IMR-90 (cell line): ENCODE measurements at regions not wholly inside any gene's neighbourhood (a gene's known extent, or its start where the extent isn't known, plus 50 kb on each side); places are given as distances from the start of the nearest gene placed in this dataset.
"Not testable (repeated sequence)": the region's sequence is repeated elsewhere in the genome, so short reads cannot be mapped to it uniquely, and the experiment has no call there.

ENCODE experiments used
- ATAC-seq: fragments of 200-7000 bp; cut with Tn5 transposase; 2 replicates; pipeline ENCODE4 v1.9.1; 2020; ENCODE audit warnings: low read depth, mild to moderate bottlenecking, moderate library complexity
- BruUV-seq: library from RNA; stranded (reverse); fragments of 400-500 nt; replicated peaks from 2 replicates; lab custom pipeline; 2021; lab: Mats Ljungman, UMichigan
- CTCF ChIA-PET: fragments of 300-600 bp; formaldehyde crosslinking; extraction: SDS; loops from one replicate; lab custom pipeline; 2021; ENCODE audit warnings: antibody characterized with exemption; lab: Yijun Ruan, JAX
- POLR2A ChIA-PET: fragments of 300-600 bp; sonication (Branson Sonifier 250); formaldehyde crosslinking; loops from one replicate; lab custom pipeline; 2022; ENCODE audit warnings: antibody characterized with exemption; ENCODE audit not compliant: unreplicated experiment; lab: Charles Lee
- DNase-seq: peaks from one replicate; pipeline ENCODE4 v3.0.0; 2013
- H2AFZ ChIP-seq: replicated peaks from 2 replicates; pipeline ENCODE3; 2013; ENCODE audit warnings: low read length, mild to moderate bottlenecking; ENCODE audit not compliant: poor library complexity
- H2AK5ac ChIP-seq: 2 replicates; pipeline ENCODE4 v1.6.1; 2013; ENCODE audit warnings: low read depth, low read length, inconsistent platforms
- H2AK9ac ChIP-seq: replicated peaks from 2 replicates; pipeline ENCODE3; 2013; ENCODE audit warnings: mild to moderate bottlenecking, low read depth, low read length, moderate library complexity; ENCODE audit not compliant: poor library complexity
- H2BK120ac ChIP-seq: 2 replicates; pipeline ENCODE4 v1.6.1; 2013; ENCODE audit warnings: low read depth, low read length, inconsistent platforms
- H2BK15ac ChIP-seq: 3 replicates; pipeline ENCODE4 v1.6.1; 2013; ENCODE audit warnings: low read depth, low read length, inconsistent platforms
- H2BK20ac ChIP-seq: 2 replicates; pipeline ENCODE4 v1.6.1; 2013; ENCODE audit warnings: low read depth, mild to moderate bottlenecking, inconsistent platforms, low read length, moderate library complexity
- H2BK5ac ChIP-seq: 2 replicates; pipeline ENCODE4 v1.6.1; 2013; ENCODE audit warnings: mild to moderate bottlenecking, low read depth, low read length, inconsistent platforms; ENCODE audit not compliant: poor library complexity, severe bottlenecking
- H3K14ac ChIP-seq: replicated peaks from 2 replicates; pipeline ENCODE4 v1.6.1; 2013; ENCODE audit warnings: low read depth, low read length, inconsistent platforms
- H3K18ac ChIP-seq: 2 replicates; pipeline ENCODE4 v1.6.1; 2013; ENCODE audit warnings: low read depth, low read length, control low read depth
- H3K23ac ChIP-seq: 2 replicates; pipeline ENCODE4 v1.6.1; 2013; ENCODE audit warnings: low read depth, low read length, inconsistent platforms
- H3K27ac ChIP-seq: 2 replicates; pipeline ENCODE4 v1.5.1; 2013; ENCODE audit warnings: mild to moderate bottlenecking, control low read depth, low read length; ENCODE audit not compliant: insufficient read depth
- H3K27me3 ChIP-seq: 2 replicates; pipeline ENCODE4 v1.6.1; 2013; ENCODE audit warnings: low read length; ENCODE audit not compliant: control insufficient read depth, insufficient read depth
- H3K36me3 ChIP-seq: 2 replicates; pipeline ENCODE4 v1.6.1; 2013; ENCODE audit warnings: low read length, mixed read lengths; ENCODE audit not compliant: control insufficient read depth, insufficient read depth
- H3K4ac ChIP-seq: 2 replicates; pipeline ENCODE4 v1.6.1; 2013; ENCODE audit warnings: low read depth, low read length, inconsistent platforms
- H3K4me1 ChIP-seq: 2 replicates; pipeline ENCODE4 v1.6.1; 2013; ENCODE audit warnings: low read length, mixed read lengths; ENCODE audit not compliant: control insufficient read depth, insufficient read depth
- H3K4me2 ChIP-seq: 2 replicates; pipeline ENCODE4 v1.6.1; 2013; ENCODE audit warnings: low read depth, mild to moderate bottlenecking, control low read depth, low read length, moderate library complexity
- H3K4me3 ChIP-seq: 2 replicates; pipeline ENCODE4 v1.5.1; 2013; ENCODE audit warnings: low read depth, mild to moderate bottlenecking, control low read depth, low read length, moderate library complexity; ENCODE audit not compliant: insufficient read depth
- H3K56ac ChIP-seq: 2 replicates; pipeline ENCODE4 v1.6.1; 2013; ENCODE audit warnings: low read length, inconsistent platforms; ENCODE audit not compliant: insufficient read depth; ENCODE audit errors: extremely low read depth
- H3K79me1 ChIP-seq, 2 experiments: 2 replicates each; pipeline ENCODE4 v1.6.1; 2013; ENCODE audit warnings: low read length in 2 of 2, inconsistent platforms in 1 of 2, low read depth in 1 of 2
- H3K9ac ChIP-seq: 2 replicates; pipeline ENCODE4 v1.6.1; 2013; ENCODE audit warnings: low read depth, low read length, control low read depth
- H3K9me1 ChIP-seq: 2 replicates; pipeline ENCODE4 v1.6.1; 2013; ENCODE audit warnings: low read length, inconsistent platforms; ENCODE audit not compliant: insufficient read depth
- H3K9me3 ChIP-seq: 2 replicates; pipeline ENCODE4 v1.6.1; 2013; ENCODE audit warnings: low read length; ENCODE audit not compliant: control insufficient read depth, insufficient read depth
- H4K20me1 ChIP-seq: 2 replicates; pipeline ENCODE4 v1.6.1; 2013; ENCODE audit warnings: low read length, inconsistent platforms; ENCODE audit not compliant: insufficient read depth
- H4K5ac ChIP-seq: 2 replicates; pipeline ENCODE4 v1.6.1; 2013; ENCODE audit warnings: mild to moderate bottlenecking, low read depth, low read length, control low read depth
- H4K8ac ChIP-seq, 2 experiments: 2 replicates each; pipeline ENCODE4 v1.6.1; 2013; ENCODE audit warnings: low read depth in 2 of 2, low read length in 2 of 2, control low read depth in 1 of 2, inconsistent platforms in 1 of 2
- H4K91ac ChIP-seq: 2 replicates; pipeline ENCODE4 v1.6.1; 2013; ENCODE audit warnings: low read depth, low read length, inconsistent platforms; ENCODE audit not compliant: insufficient read depth
- WGBS, 2 experiments: methylation state at CpG; one replicate each; pipeline versions ENCODE4 v1.1.5 to v1.1.7; 2013; ENCODE audit warnings: missing lambda C conversion rate in 2 of 2; ENCODE audit not compliant: insufficient read length in 1 of 2; ENCODE audit errors: extremely low coverage in 2 of 2; 5-methylcytosine and 5-hydroxymethylcytosine counted together
- dilution Hi-C: fragments of 300-500 bp; cut with HindIII; formaldehyde crosslinking; loops from one replicate; pipeline ENCODE4 v1.14.3; 2018; ENCODE audit warnings: low sequenced_read_pairs; ENCODE audit not compliant: unreplicated experiment
- in situ Hi-C: fragments of 300-500 bp; cut with MboI; formaldehyde crosslinking; loops from 3 replicates; pipeline ENCODE4 v1.14.3; 2019; ENCODE audit warnings: low sequenced_read_pairs, inconsistent platforms, mixed read lengths
- intact Hi-C: fragments of 100-400 bp; cut with micrococcal nuclease; formaldehyde crosslinking; loops from 2 replicates; pipeline ENCODE4 v1.10.0; 2022

DNA sequence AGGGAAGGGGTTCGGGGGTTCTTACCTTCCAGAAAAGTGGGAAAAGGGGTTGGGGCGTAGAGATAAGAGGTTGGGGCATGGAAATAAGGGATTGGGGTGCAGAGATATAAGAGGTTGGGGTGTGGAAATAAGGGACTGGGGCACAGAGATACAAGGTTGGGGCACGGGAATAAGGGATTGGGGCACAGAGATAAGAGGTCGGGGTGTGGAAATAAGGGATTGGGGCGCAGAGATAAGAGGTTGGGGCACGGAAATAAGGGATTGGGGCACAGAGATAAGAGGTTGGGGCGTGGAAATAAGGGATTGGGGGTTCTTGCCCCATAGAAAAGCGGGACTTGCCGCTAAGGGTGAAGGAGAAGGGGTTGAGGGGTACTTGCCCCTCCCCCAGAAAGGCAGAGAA, 183.9 kb downstream of the CD83 start:
- H3K23ac ChIP-seq, H3K4me2 ChIP-seq, H3K56ac ChIP-seq, H2AK5ac ChIP-seq, DNase-seq, H4K8ac ChIP-seq, H3K4ac ChIP-seq, intact Hi-C loops, H4K91ac ChIP-seq, H3K9me3 ChIP-seq, H2AFZ ChIP-seq, POLR2A ChIA-PET, CTCF ChIA-PET, H2BK120ac ChIP-seq, H2BK15ac ChIP-seq, H3K4me3 ChIP-seq, H3K14ac ChIP-seq, in situ Hi-C loops, H2AK9ac ChIP-seq, H3K9ac ChIP-seq, H4K20me1 ChIP-seq, dilution Hi-C loops, H3K36me3 ChIP-seq, BruUV-seq, H2BK5ac ChIP-seq, H2BK20ac ChIP-seq, H3K79me1 ChIP-seq, H3K18ac ChIP-seq, H3K9me1 ChIP-seq, H4K5ac ChIP-seq, ATAC-seq, H3K4me1 ChIP-seq, H3K27ac ChIP-seq: not testable (repeated sequence)
- 67% methylated on average over 3 of the region's 9 CpGs; no CpG with 5 or more reads in 1 of the 2 experiments for WGBS, 2 experiments
- H3K27me3 ChIP-seq, result peaks cover 13% of the 10 kb centered on the region
